NCI-H146 (cell line): ENCODE measurements at regions not wholly inside any gene's neighbourhood (a gene's known extent, or its start where the extent isn't known, plus 50 kb on each side); places are given as distances from the start of the nearest gene placed in this dataset.
"Not testable (repeated sequence)": the region's sequence is repeated elsewhere in the genome, so short reads cannot be mapped to it uniquely, and the experiment has no call there.

Source experiments
- DNase-seq: peaks from one replicate; lab custom pipeline; 2025; lab: John Stamatoyannopoulos, UW

- no peak for DNase-seq
Measured at GRCh38 chr10:34908481-34908880, 93.4 kb upstream of the PARD3 start.

DNA sequence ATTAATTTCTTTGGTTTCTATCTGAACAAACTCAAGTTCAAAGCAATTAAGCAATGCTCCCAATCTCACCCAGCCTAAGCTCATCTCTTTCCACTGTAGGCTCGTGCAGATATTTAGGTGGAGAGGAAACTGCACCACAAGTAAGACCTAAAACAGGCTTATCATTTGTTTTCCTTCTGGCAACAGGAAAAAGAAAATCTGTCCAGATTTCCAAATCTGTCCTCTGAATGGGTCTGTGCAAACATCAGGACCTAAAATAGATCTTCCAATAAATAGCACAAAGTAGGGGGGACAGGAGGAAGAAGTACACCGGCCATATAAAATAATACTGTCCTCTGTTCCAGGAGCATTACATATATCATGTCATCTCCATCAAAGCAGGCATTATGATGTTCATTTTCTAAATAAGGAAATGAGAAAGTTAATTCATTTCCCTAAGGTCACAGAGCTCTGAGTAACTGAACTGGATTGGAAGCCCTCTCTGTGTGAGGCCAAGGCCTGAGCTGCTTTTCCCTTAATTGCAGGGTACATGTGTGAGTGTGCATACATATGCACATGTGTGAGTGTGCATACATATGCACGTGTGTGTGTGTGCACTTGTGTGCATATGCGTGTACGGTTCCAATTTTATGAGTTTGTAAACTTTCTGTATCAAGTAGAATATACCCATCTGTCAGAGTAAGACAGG, 92.8 kb upstream of the PARD3 start:
- no peak for DNase-seq

- peak; percentile 72 for DNase-seq
Measured at GRCh38 chr10:34906067-34906965, 91.2 kb upstream of the PARD3 start.

GRCh38 chr10:34905200-34905927, 90.3 kb upstream of the PARD3 start:
- DNase-seq = no peak

- no peak for DNase-seq
Measured at GRCh38 chr10:34904191-34904590, 89.1 kb upstream of the PARD3 start.

DNA sequence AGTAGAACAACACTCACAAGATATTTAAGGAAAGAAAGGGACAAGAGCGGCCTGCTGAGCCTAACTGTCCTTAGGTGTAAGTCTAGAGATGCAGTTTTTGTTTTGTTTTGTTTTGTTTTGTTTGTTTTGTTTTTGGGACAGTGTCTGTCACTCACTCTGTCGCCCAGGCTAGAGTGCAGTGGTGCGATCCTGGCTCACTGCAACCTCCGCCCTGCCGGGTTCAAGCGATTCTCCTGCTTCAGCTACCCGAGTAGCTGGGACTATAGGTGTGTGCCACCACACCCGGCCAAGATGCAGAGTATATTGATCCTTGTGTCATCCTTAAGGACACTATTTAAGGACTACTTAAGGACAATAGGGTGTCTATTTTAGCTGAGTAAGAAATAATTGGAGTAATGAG, 84.1 kb upstream of the PARD3 start:
- no peak for DNase-seq

GRCh38 chr10:34895977-34896376, 80.9 kb upstream of the PARD3 start:
- no peak for DNase-seq

DNA sequence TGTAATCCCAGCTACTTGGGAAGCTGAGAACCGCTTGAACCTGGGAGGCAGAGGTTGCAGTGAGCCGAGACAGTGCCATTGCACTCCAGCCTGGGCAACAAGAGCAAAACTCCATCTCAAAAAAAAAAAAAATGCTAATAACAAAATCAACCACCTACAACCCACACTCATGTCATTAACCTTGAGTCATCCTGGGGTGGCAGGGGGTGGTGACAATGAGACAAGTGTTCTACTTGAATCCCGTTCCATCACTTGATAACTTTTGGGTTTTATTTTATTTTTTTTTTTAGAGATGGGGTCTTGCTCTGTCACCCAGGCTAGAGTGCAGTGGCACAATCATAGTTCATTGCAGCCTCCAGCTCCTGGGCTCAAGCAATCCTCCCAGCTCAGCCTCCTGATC, 80.0 kb upstream of the PARD3 start:
- DNase-seq = not testable (repeated sequence)

DNA sequence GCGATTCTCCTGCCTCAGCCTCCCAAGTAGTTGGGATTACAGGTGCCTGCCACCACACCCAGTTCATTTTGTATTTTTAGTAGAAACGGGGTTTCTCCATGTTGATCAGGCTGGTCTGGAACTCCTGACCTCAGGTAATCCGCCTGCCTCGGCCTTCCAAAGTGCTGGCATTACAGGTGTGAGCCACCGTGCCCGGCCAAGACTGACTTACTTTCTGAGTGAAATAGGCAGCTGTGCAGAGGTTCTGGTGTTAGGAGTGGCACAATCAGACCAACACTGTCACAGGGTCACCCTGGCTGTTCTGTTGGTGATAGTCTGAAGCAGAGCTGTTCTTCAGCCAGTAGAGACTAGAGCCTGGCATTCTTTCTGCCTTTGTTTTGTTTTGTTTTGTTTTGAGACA, 77.4 kb upstream of the PARD3 start:
- DNase-seq = not testable (repeated sequence)

DNA sequence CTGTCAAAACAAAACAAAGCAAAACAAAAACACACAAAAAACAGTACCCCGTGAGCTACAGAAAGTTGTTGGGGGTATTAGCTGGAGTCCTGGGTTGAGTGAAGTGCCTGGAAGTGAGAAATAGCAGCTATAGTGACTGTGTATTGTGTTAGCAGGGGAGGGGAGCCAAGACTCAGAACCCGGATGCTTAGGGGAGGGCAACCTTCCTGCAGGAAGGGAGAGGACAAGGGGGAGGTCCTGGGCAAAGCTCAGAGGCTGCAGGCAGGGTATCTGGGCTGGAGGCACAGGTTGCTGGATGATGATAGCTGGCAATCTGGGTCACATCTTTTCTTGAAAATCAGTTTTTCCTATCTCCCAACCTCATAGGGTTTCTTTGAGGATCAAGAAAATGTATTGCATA, 75.8 kb upstream of the PARD3 start:
- no peak for DNase-seq

DNA sequence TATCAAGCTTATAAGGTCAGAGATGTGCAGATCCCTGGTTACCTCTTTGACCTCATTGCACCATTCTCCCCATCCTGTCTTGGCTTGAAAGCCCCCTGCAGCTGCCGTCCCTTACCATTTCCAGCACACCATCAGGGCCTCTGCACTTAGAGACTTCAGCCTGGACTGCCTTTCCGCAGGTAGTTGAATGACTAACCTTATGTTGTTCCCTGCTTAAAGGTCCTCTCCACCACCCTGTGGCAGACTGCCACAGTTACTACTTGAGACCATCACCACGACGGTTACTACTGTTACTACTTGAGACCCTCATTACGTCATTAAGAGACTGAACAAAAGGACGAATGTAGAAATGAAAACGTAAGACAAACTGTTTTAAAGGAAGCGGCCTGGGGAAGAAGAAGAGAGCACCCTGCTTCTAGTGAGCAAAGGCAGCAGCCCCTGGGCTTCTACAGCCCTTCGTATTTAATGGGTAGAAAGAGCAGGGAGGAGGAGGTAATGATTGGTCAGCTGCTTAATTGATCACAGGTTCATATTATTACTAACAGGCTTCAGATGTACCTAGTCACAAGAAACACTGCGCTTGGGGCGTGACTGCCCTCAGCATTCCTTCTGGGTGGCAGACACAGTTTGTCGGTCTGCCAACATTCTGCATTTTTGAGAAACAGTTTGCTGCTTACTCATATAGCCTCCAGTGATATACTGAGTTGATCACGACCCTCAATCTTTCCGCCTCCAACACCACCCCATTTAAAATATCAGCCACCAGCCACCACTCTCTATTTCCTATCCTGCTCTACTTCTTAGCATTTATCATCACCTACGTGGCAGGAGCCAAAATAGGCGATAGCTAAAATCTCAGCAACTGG, 74.1 kb upstream of the PARD3 start:
- DNase-seq = no peak

DNA sequence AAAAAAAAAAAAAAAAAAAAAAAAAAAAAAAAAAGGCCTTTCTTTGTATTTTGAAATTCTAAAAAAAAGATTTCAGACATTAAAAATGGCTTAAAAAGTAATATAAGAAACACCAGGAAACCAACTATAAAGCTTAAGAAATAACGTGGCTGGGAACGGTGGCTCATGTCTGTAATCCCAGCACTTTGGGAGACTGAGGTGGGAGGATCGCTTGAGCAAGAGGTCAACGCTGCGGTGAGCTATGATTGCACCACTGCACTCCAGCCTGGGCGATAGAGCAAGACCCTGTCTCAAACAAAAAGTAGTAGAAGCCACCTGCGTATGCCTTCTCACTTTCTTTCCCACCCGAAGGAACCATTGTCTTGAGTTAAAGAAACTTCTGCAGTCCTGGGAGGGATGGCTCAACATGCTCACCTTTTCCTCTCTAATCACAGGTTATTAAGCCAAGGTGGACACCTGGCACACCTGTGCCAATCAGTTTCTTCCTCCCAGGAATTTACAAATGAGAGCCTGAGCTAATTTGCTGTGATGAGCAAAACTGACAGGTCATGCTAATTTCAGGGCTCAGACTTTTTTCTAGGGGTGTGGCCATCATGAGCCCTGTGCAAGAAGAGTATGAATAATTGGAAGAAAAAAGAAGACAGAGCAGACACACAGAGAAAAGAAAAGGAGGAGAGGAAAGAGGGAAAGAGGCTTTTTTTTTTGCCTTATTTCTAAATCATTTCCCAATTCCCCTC, 72.0 kb upstream of the PARD3 start:
- DNase-seq = no peak

- no peak for DNase-seq
Measured at GRCh38 chr10:34885898-34886297, 70.8 kb upstream of the PARD3 start.

- no peak for DNase-seq
Measured at GRCh38 chr10:34885011-34885410, 69.9 kb upstream of the PARD3 start.

GRCh38 chr10:34884272-34884952, 69.3 kb upstream of the PARD3 start:
- no peak for DNase-seq

DNA sequence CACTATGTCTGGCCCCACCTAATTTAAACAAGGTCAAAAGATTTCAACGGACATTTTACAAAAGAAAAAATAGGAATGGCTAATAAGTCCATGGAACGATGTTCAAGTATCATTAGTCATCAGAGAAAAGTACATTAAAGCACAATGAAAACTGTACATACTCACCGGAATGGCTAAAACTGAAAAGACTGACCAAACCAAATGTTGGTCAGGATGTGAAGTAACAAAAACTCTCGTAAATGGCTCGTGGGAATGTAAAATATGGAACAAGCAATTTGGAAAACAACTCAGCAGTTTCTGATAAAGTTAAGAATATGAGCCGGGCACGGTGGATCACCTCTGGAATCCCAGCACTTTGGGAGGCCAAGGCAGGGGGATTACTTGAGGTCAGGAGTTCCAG, 65.7 kb upstream of the PARD3 start:
- no peak for DNase-seq

DNA sequence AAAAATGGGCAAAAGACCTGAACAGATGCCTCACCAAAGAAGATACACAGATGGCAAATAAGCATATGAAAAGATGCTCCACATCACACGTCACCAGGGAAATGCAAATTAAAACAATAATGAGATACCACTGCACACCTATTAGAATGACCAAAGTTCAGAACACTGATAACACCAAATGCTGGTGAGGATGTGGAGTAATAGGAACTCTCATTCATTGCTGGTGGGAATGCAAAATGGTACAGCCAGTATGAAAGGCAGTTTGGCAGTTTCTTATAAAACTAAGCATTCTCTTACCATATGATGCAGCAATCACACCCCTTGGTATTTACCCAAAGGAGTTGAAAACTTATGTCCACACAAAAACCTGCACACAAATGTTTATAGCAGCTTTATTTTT, 63.6 kb upstream of the PARD3 start:
- not testable (repeated sequence) for DNase-seq

DNA sequence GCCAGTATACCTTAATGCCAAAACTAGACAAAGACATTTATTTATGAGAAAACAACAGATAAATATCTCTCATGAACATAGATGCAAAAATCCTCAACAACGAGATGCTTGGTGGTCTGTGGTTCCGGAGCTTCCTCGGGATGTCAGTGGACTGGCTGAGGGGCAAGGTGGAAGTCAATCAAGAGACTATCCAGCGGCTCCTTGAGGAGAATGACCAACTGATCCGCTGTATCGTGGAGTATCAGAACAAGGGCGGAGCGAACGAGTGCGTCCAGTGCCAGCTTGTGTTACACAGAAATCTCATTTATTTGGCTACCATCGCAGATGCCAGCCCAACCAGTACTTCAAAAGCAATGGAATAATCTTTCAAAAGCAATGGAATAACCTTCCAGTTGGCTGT, 60.0 kb upstream of the PARD3 start:
- DNase-seq = no peak

DNA sequence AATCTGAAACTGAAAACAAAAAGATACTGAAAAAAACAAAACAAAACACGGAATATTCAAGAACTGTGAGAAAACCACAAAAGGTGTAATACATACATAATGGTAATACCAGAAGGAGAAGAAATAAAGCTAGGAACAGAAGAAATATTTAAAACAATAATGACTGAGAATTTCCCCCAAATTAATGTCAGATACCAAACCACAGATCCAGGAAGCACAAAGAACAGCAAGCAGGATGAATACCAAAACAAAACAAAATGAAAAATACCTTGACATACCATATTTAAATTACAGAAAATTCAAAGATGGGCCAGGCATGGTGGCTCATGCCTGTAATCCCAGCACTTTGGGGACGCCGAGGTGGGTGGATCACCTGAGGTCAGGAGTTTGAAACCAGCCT, 57.7 kb upstream of the PARD3 start:
- DNase-seq = no peak

GRCh38 chr10:34869135-34869836, 54.2 kb upstream of the PARD3 start:
- no peak for DNase-seq
